Stimulated activated CD4-positive, alpha-beta T cell treated with anti-CD3 and anti-CD28 coated beads, Interleukin-4, amount 100 ng/mL, for 4 hours (primary cell): ENCODE measurements at regions not wholly inside any gene's neighbourhood (a gene's known extent, or its start where the extent isn't known, plus 50 kb on each side); places are given as distances from the start of the nearest gene placed in this dataset.
"Not testable (repeated sequence)": the region's sequence is repeated elsewhere in the genome, so short reads cannot be mapped to it uniquely, and the experiment has no call there.

ENCODE experiments used
- DNase-seq, 2 experiments: peaks; one replicate each; pipeline ENCODE4 v3.0.0-alpha.2; 2020

- no peak for DNase-seq
Measured at GRCh38 chr22:26769663-26770062, 112.3 kb downstream of the MIAT start.

- no peak for DNase-seq
Measured at GRCh38 chr22:26770624-26771023, 113.2 kb downstream of the MIAT start.

GRCh38 chr22:26773054-26773453, 115.7 kb downstream of the MIAT start:
- not testable (repeated sequence) for DNase-seq

- DNase-seq = no peak
Measured at GRCh38 chr22:26775394-26775793, 118.0 kb downstream of the MIAT start.

GRCh38 chr22:26777156-26777801, 119.9 kb downstream of the MIAT start:
- DNase-seq = no peak

GRCh38 chr22:26778372-26778771, 121.0 kb downstream of the MIAT start:
- no peak for DNase-seq

- no peak for DNase-seq
Measured at GRCh38 chr22:26779108-26779507, 121.7 kb downstream of the MIAT start.

GRCh38 chr22:26779929-26780328, 122.5 kb downstream of the MIAT start:
- DNase-seq = no peak

GRCh38 chr22:26780521-26780920, 123.1 kb downstream of the MIAT start:
- no peak for DNase-seq

GRCh38 chr22:26781062-26781461, 123.7 kb downstream of the MIAT start:
- no peak for DNase-seq

- DNase-seq = no peak
Measured at GRCh38 chr22:26781596-26781995, 124.2 kb downstream of the MIAT start.

GRCh38 chr22:26783885-26784284, 126.5 kb downstream of the MIAT start:
- DNase-seq = no peak

- no peak for DNase-seq
Measured at GRCh38 chr22:26784772-26785171, 127.4 kb downstream of the MIAT start.

GRCh38 chr22:26785932-26786331, 128.5 kb downstream of the MIAT start:
- DNase-seq = no peak

- no peak for DNase-seq
Measured at GRCh38 chr22:26786398-26786797, 129.0 kb downstream of the MIAT start.

GRCh38 chr22:26789951-26790350, 132.6 kb downstream of the MIAT start:
- no peak for DNase-seq

- no peak for DNase-seq
Measured at GRCh38 chr22:26792522-26792921, 135.1 kb downstream of the MIAT start.

GRCh38 chr22:26796785-26797184, 139.4 kb downstream of the MIAT start:
- DNase-seq = no peak

- DNase-seq = no peak
Measured at GRCh38 chr22:26797910-26798309, 140.5 kb downstream of the MIAT start.

- DNase-seq = no peak
Measured at GRCh38 chr22:26798462-26799065, 141.2 kb downstream of the MIAT start.

GRCh38 chr22:26800858-26801257, 143.5 kb downstream of the MIAT start:
- no peak for DNase-seq

- no peak for DNase-seq
Measured at GRCh38 chr22:26801449-26801848, 144.1 kb downstream of the MIAT start.

- no peak for DNase-seq
Measured at GRCh38 chr22:26804315-26804714, 146.9 kb downstream of the MIAT start.

GRCh38 chr22:26804911-26805539, 147.6 kb downstream of the MIAT start:
- DNase-seq = no peak
